Glutamatergic neuron (in vitro differentiated cells): ENCODE measurements at regions not wholly inside any gene's neighbourhood (a gene's known extent, or its start where the extent isn't known, plus 50 kb on each side); places are given as distances from the start of the nearest gene placed in this dataset.
"Not testable (repeated sequence)": the region's sequence is repeated elsewhere in the genome, so short reads cannot be mapped to it uniquely, and the experiment has no call there.

Experiments
- DNase-seq: peaks from one replicate; pipeline ENCODE4 v3.0.0; 2022
- H3K27ac Mint-ChIP-seq: one replicate; pipeline ENCODE4 v1.8.0; 2020; ENCODE audit warnings: mild to moderate bottlenecking, mixed read lengths, inconsistent platforms; ENCODE audit not compliant: unreplicated experiment
- H3K27me3 Mint-ChIP-seq: one replicate; pipeline ENCODE4 v1.8.0; 2020; ENCODE audit warnings: mild to moderate bottlenecking, moderate library complexity, mixed read lengths, inconsistent platforms; ENCODE audit not compliant: unreplicated experiment
- H3K36me3 Mint-ChIP-seq: one replicate; pipeline ENCODE4 v1.8.0; 2020; ENCODE audit warnings: mild to moderate bottlenecking, mixed read lengths, inconsistent platforms; ENCODE audit not compliant: unreplicated experiment
- H3K4me1 Mint-ChIP-seq: one replicate; pipeline ENCODE4 v1.8.0; 2020; ENCODE audit warnings: mild to moderate bottlenecking, low read depth, mixed read lengths, inconsistent platforms; ENCODE audit not compliant: unreplicated experiment
- H3K4me3 Mint-ChIP-seq: one replicate; pipeline ENCODE4 v1.8.0; 2020; ENCODE audit warnings: mild to moderate bottlenecking, mixed read lengths, inconsistent platforms; ENCODE audit not compliant: unreplicated experiment
- H3K9me3 Mint-ChIP-seq: one replicate; pipeline ENCODE4 v1.8.0; 2020; ENCODE audit warnings: mild to moderate bottlenecking, moderate library complexity, mixed read lengths, inconsistent platforms; ENCODE audit not compliant: unreplicated experiment
- CTCF ChIP-seq: fragments of 200-600 bp; sonication (generic); IDR thresholded peaks from one replicate; pipeline ENCODE4 v1.5.0; 2021; ENCODE audit not compliant: partially characterized antibody, unreplicated experiment

DNA sequence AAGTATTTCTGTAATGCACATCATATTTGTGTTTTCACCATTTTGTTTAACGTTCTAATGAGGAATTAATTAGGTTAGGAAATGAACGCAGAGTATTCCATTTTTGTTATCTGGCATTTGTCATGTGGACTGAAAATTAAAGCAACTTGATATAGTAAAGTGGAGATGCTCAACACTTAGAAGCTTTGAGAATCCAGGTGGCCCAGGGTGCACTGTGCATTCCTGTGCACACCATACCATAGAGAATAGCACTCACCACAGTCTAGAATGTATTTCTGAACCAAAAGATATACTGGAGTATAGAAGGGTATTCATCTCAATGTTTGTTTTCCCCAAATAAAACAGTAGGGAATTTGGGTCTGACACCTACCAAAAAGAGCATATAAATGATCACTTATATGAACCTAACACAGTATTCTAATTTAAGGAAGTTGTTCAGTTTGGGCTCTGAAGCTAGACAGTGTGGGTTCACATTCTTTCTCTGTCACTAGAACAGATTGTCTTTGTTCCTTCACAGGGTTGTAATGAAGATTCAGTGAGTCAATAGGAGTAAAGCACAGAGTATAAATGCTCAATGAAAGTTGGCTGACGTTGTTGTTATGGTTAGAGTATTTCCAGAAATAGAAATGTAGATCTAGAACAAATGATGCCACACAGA lies 125.6 kb upstream of the DMRT1 start:
- Mint-ChIP-seq H3K27ac (no peak overlapping the region), H3K4me3 (no peak overlapping the region), H3K36me3 (peaks cover 11% of the 10 kb centered on the region), H3K9me3 (no peaks in the 10 kb centered on the region), H3K4me1 (peaks cover 3% of the 10 kb centered on the region), H3K27me3 (peaks cover 2% of the 10 kb centered on the region)
- no peak for TF ChIP-seq CTCF
- DNase-seq, result no peak

GRCh38 chr9:717722-718121 lies 123.8 kb upstream of the DMRT1 start:
- H3K4me3 Mint-ChIP-seq, result no peak overlapping the region
- DNase-seq, result no peak
- H3K4me1 Mint-ChIP-seq, result no peaks in the 10 kb centered on the region
- no peaks in the 10 kb centered on the region for H3K9me3 Mint-ChIP-seq
- no peak for TF ChIP-seq CTCF
- no peaks in the 10 kb centered on the region for H3K36me3 Mint-ChIP-seq
- H3K27me3 Mint-ChIP-seq, result peaks cover 2% of the 10 kb centered on the region
- H3K27ac Mint-ChIP-seq, result no peak overlapping the region

- H3K36me3 Mint-ChIP-seq, result no peaks in the 10 kb centered on the region
- H3K9me3 Mint-ChIP-seq, result no peaks in the 10 kb centered on the region
- H3K27ac Mint-ChIP-seq, result no peak overlapping the region
- H3K4me3 Mint-ChIP-seq, result no peak overlapping the region
- no peak for DNase-seq
- H3K27me3 Mint-ChIP-seq, result no peaks in the 10 kb centered on the region
- TF ChIP-seq CTCF, result no peak
- no peaks in the 10 kb centered on the region for H3K4me1 Mint-ChIP-seq
Measured at GRCh38 chr9:720239-720881, 121.1 kb upstream of the DMRT1 start.

GRCh38 chr9:722388-722980 lies 119.0 kb upstream of the DMRT1 start:
- no peak for DNase-seq
- Mint-ChIP-seq H3K4me3 (no peak overlapping the region), H3K27ac (no peak overlapping the region), H3K9me3 (no peaks in the 10 kb centered on the region), H3K36me3 (no peaks in the 10 kb centered on the region), H3K4me1 (no peaks in the 10 kb centered on the region), H3K27me3 (no peaks in the 10 kb centered on the region)
- TF ChIP-seq CTCF, result no peak

- H3K9me3 Mint-ChIP-seq, H3K36me3 Mint-ChIP-seq, H3K4me1 Mint-ChIP-seq: not testable (repeated sequence)
Measured at GRCh38 chr9:724461-724860, 117.0 kb upstream of the DMRT1 start.

More at GRCh38 chr9:724461-724860, 117.0 kb upstream of the DMRT1 start:
- H3K4me3 Mint-ChIP-seq, H3K27me3 Mint-ChIP-seq, DNase-seq, H3K27ac Mint-ChIP-seq: not testable (repeated sequence)
